ENCODE measurements at regions not wholly inside any gene's neighbourhood (a gene's known extent, or its start where the extent isn't known, plus 50 kb on each side); places are given as distances from the start of the nearest gene placed in this dataset.

GRCh38 chr3:78096488-78097255 is 1056.8 kb downstream of the ROBO2 start:
- Histone ChIP-seq H3K9me3 (ENCODE audit: control insufficient read depth, low read depth, low read length) (no peaks in the 10 kb centered on the region), H3K4me1 (ENCODE audit: control insufficient read depth, extremely low read depth, insufficient read depth, low read length) (no peaks in the 10 kb centered on the region), H3K4me3 (ENCODE audit: control insufficient read depth in 2 of 3, extremely low read depth in 1 of 3, insufficient read depth in 2 of 3, low read depth in 1 of 3, low read length in 3 of 3) (no peak overlapping the region), H3K79me2 (ENCODE audit: control insufficient read depth, insufficient read depth, low read length) (no peaks in the 10 kb centered on the region), H2AFZ (ENCODE audit: control insufficient read depth, low read length) (no peak overlapping the region), H3K27me3 (ENCODE audit: control insufficient read depth, extremely low read depth, insufficient read depth, low read length) (no peaks in the 10 kb centered on the region), H3K27ac (ENCODE audit: control insufficient read depth, insufficient read depth, low read length) (no peak overlapping the region), H3K4me2 (ENCODE audit: control insufficient read depth, extremely low read depth, insufficient read depth, low read depth, low read length) (no peak overlapping the region), H3K9ac (ENCODE audit: control insufficient read depth, extremely low read depth, insufficient read depth, low read length) (no peak overlapping the region), H3K36me3 (ENCODE audit: control insufficient read depth in 2 of 2, extremely low read depth in 1 of 2, insufficient read depth in 2 of 2, low read length in 2 of 2) (no peaks in the 10 kb centered on the region), H3K9me1 (ENCODE audit: control insufficient read depth, extremely low read depth, insufficient read depth, low read length) (no peaks in the 10 kb centered on the region), H4K20me1 (ENCODE audit: control insufficient read depth, extremely low read depth, insufficient read depth, low read length) (no peaks in the 10 kb centered on the region)
- dilution Hi-C loops (cut with MboI; ENCODE audit: extremely low pct_ligation_motif_present, low sequenced_read_pairs), result no loop called here
- DNase-seq (ENCODE audit: low read depth, low spot score) (no peak), FAIRE-seq (no peak)
- TF ChIP-seq CTCF (optimal IDR thresholded peaks at IDR 0.05 in 1 of 3, IDR thresholded peaks at IDR 0.05 in 1 of 3, conservative IDR thresholded peaks at IDR 0.05 in 1 of 3; ENCODE audit: extremely low read depth in 1 of 3, insufficient read depth in 2 of 3, low read length in 3 of 3), result no peak

GRCh38 chr3:78098367-78098766 is 1058.5 kb downstream of the ROBO2 start:
- no peaks in the 10 kb centered on the region for H3K9me1 ChIP-seq (ENCODE audit: control insufficient read depth, extremely low read depth, insufficient read depth, low read length)
- H3K27ac ChIP-seq (ENCODE audit: control insufficient read depth, insufficient read depth, low read length), result no peak overlapping the region
- no peak for FAIRE-seq
- H3K4me1 ChIP-seq (ENCODE audit: control insufficient read depth, extremely low read depth, insufficient read depth, low read length), result no peaks in the 10 kb centered on the region
- no peaks in the 10 kb centered on the region for H4K20me1 ChIP-seq (ENCODE audit: control insufficient read depth, extremely low read depth, insufficient read depth, low read length)
- no peaks in the 10 kb centered on the region for H3K79me2 ChIP-seq (ENCODE audit: control insufficient read depth, insufficient read depth, low read length)
- no peaks in the 10 kb centered on the region for H3K9me3 ChIP-seq (ENCODE audit: control insufficient read depth, low read depth, low read length)
- H2AFZ ChIP-seq (ENCODE audit: control insufficient read depth, low read length), result no peak overlapping the region
- no peak overlapping the region for H3K9ac ChIP-seq (ENCODE audit: control insufficient read depth, extremely low read depth, insufficient read depth, low read length)
- no peaks in the 10 kb centered on the region for H3K36me3 ChIP-seq (ENCODE audit: control insufficient read depth in 2 of 2, extremely low read depth in 1 of 2, insufficient read depth in 2 of 2, low read length in 2 of 2)
- TF ChIP-seq CTCF (optimal IDR thresholded peaks at IDR 0.05 in 1 of 3, IDR thresholded peaks at IDR 0.05 in 1 of 3, conservative IDR thresholded peaks at IDR 0.05 in 1 of 3; ENCODE audit: extremely low read depth in 1 of 3, insufficient read depth in 2 of 3, low read length in 3 of 3) (no peak), EZH2 (IDR thresholded peaks at IDR 0.05; ENCODE audit: low read length) (no peak)
- DNase-seq (ENCODE audit: low read depth, low spot score), result no peak
- no peaks in the 10 kb centered on the region for H3K27me3 ChIP-seq (ENCODE audit: control insufficient read depth, extremely low read depth, insufficient read depth, low read length)
- no peak overlapping the region for H3K4me2 ChIP-seq (ENCODE audit: control insufficient read depth, extremely low read depth, insufficient read depth, low read depth, low read length)
- dilution Hi-C loops (cut with MboI; ENCODE audit: extremely low pct_ligation_motif_present, low sequenced_read_pairs), result no loop called here
- no peak overlapping the region for H3K4me3 ChIP-seq (ENCODE audit: control insufficient read depth in 2 of 3, extremely low read depth in 1 of 3, insufficient read depth in 2 of 3, low read depth in 1 of 3, low read length in 3 of 3)

Data from keratinocyte (primary cell).